Hepatocyte (in vitro differentiated cells): ENCODE measurements at regions not wholly inside any gene's neighbourhood (a gene's known extent, or its start where the extent isn't known, plus 50 kb on each side); places are given as distances from the start of the nearest gene placed in this dataset.

ENCODE experiments used
- CTCF ChIP-seq: fragments of 200-600 bp; sonication (generic); IDR thresholded peaks from 2 replicates; pipeline ENCODE4 v1.5.1; 2016; ENCODE audit warnings: antibody characterized with exemption, mild to moderate bottlenecking; ENCODE audit not compliant: poor library complexity
- EZH2phosphoT487 ChIP-seq: fragments of 200-600 bp; sonication (generic); IDR thresholded peaks from one replicate; pipeline ENCODE4 v1.6.1; 2018; ENCODE audit warnings: antibody characterized with exemption, mild to moderate bottlenecking, low read depth, moderate library complexity; ENCODE audit not compliant: unreplicated experiment, severe bottlenecking

- TF ChIP-seq CTCF, result no peak
- TF ChIP-seq EZH2phosphoT487, result no peak
Observed at GRCh38 chr14:55749201-55749812, 169.3 kb downstream of the KTN1 start.
